Loucy (cell line): ENCODE measurements at regions not wholly inside any gene's neighbourhood (a gene's known extent, or its start where the extent isn't known, plus 50 kb on each side); places are given as distances from the start of the nearest gene placed in this dataset.
"Not testable (repeated sequence)": the region's sequence is repeated elsewhere in the genome, so short reads cannot be mapped to it uniquely, and the experiment has no call there.

Experiments
- CTCF ChIP-seq: fragments of 200-600 bp; sonication (generic); conservative IDR thresholded peaks from 2 replicates; pipeline ENCODE4 v1.5.1; 2014; ENCODE audit warnings: mild to moderate bottlenecking, antibody characterized with exemption, low read length
- EZH2phosphoT487 ChIP-seq: fragments of 200-600 bp; IDR thresholded peaks from 2 replicates; pipeline ENCODE4 v1.6.1; 2018; ENCODE audit warnings: antibody characterized with exemption, mild to moderate bottlenecking, moderate library complexity, borderline replicate concordance

GRCh38 chr1:83474946-83475345, 524.0 kb downstream of the TTLL7 start:
- TF ChIP-seq CTCF, EZH2phosphoT487: not testable (repeated sequence)
